ENCODE measurements at regions not wholly inside any gene's neighbourhood (a gene's known extent, or its start where the extent isn't known, plus 50 kb on each side); places are given as distances from the start of the nearest gene placed in this dataset.
"Not testable (repeated sequence)": the region's sequence is repeated elsewhere in the genome, so short reads cannot be mapped to it uniquely, and the experiment has no call there.

GRCh38 chr21:31418377-31419001 lies 74.4 kb upstream of the TIAM1 start:
- no peak overlapping the region for H3K9ac ChIP-seq (ENCODE audit: extremely low read depth, low read length, poor library complexity, severe bottlenecking)
- no peaks in the 10 kb centered on the region for H3K4me1 ChIP-seq (ENCODE audit: control insufficient read depth, insufficient read depth, low read length)
- H3K4me3 ChIP-seq (ENCODE audit: low read length) = no peak overlapping the region
- DNase-seq = no peak
- no peaks in the 10 kb centered on the region for H3K9me3 Mint-ChIP-seq
- no peaks in the 10 kb centered on the region for H3K9me3 ChIP-seq (ENCODE audit: control insufficient read depth, low read length)
- no peak overlapping the region for H3K27ac Mint-ChIP-seq
- H3K27me3 ChIP-seq (ENCODE audit: control insufficient read depth, insufficient read depth, low read length, poor library complexity, severe bottlenecking) = no peaks in the 10 kb centered on the region
- no peaks in the 10 kb centered on the region for H3K27me3 Mint-ChIP-seq (ENCODE audit: insufficient read depth)
- no peak overlapping the region for H3K4me3 Mint-ChIP-seq
- H3K4me1 Mint-ChIP-seq = peaks cover 4% of the 10 kb centered on the region
- no peak for TF ChIP-seq CTCF (conservative IDR thresholded peaks at IDR 0.05)
- no peaks in the 10 kb centered on the region for H3K36me3 ChIP-seq (ENCODE audit: control insufficient read depth, insufficient read depth, low read length)
- no peak overlapping the region for H3K27ac ChIP-seq (ENCODE audit: low read depth, low read length)
- 87 to 90% methylated on average over 7 to 9 of the region's 9 CpGs for WGBS, 2 experiments (ENCODE audit: insufficient coverage in 1 of 2, insufficient read length in 1 of 2)
- H3K36me3 Mint-ChIP-seq (ENCODE audit: low read depth) = no peaks in the 10 kb centered on the region

- H3K36me3 ChIP-seq (ENCODE audit: control insufficient read depth, insufficient read depth, low read length); H3K4me1 Mint-ChIP-seq; H3K27ac Mint-ChIP-seq; H3K27me3 Mint-ChIP-seq (ENCODE audit: insufficient read depth); H3K4me3 Mint-ChIP-seq; H3K36me3 Mint-ChIP-seq (ENCODE audit: low read depth); H3K9ac ChIP-seq (ENCODE audit: extremely low read depth, low read length, poor library complexity, severe bottlenecking); H3K4me3 ChIP-seq (ENCODE audit: low read length); DNase-seq; H3K9me3 ChIP-seq (ENCODE audit: control insufficient read depth, low read length); H3K9me3 Mint-ChIP-seq; H3K4me1 ChIP-seq (ENCODE audit: control insufficient read depth, insufficient read depth, low read length); H3K27ac ChIP-seq (ENCODE audit: low read depth, low read length); H3K27me3 ChIP-seq (ENCODE audit: control insufficient read depth, insufficient read depth, low read length, poor library complexity, severe bottlenecking): not testable (repeated sequence)
- 83 to 86% methylated on average over 1 to 3 of the region's 3 CpGs for WGBS, 2 experiments (ENCODE audit: insufficient coverage in 1 of 2, insufficient read length in 1 of 2)
Observed at GRCh38 chr21:31417214-31417613, 73.2 kb upstream of the TIAM1 start.

GRCh38 chr21:31416465-31416864 lies 72.4 kb upstream of the TIAM1 start:
- Histone ChIP-seq H3K9me3 (ENCODE audit: control insufficient read depth, low read length) (no peaks in the 10 kb centered on the region), H3K27me3 (ENCODE audit: control insufficient read depth, insufficient read depth, low read length, poor library complexity, severe bottlenecking) (no peaks in the 10 kb centered on the region), H3K9ac (ENCODE audit: extremely low read depth, low read length, poor library complexity, severe bottlenecking) (no peak overlapping the region), H3K27ac (ENCODE audit: low read depth, low read length) (no peak overlapping the region), H3K4me1 (ENCODE audit: control insufficient read depth, insufficient read depth, low read length) (no peaks in the 10 kb centered on the region), H3K36me3 (ENCODE audit: control insufficient read depth, insufficient read depth, low read length) (no peaks in the 10 kb centered on the region), H3K4me3 (ENCODE audit: low read length) (no peak overlapping the region)
- no peak overlapping the region for H3K27ac Mint-ChIP-seq
- no peak for TF ChIP-seq CTCF (conservative IDR thresholded peaks at IDR 0.05)
- H3K9me3 Mint-ChIP-seq = no peaks in the 10 kb centered on the region
- DNase-seq = no peak
- H3K27me3 Mint-ChIP-seq (ENCODE audit: insufficient read depth) = no peaks in the 10 kb centered on the region
- peaks cover 2% of the 10 kb centered on the region for H3K36me3 Mint-ChIP-seq (ENCODE audit: low read depth)
- WGBS, 2 experiments (ENCODE audit: insufficient coverage in 1 of 2, insufficient read length in 1 of 2) = 89 to 94% methylated on average over 2 of the region's 2 CpGs
- peaks cover 4% of the 10 kb centered on the region for H3K4me1 Mint-ChIP-seq
- no peak overlapping the region for H3K4me3 Mint-ChIP-seq

All from endodermal cell (in vitro differentiated cells).